Suprapubic skin (tissue), 4 donors: ENCODE measurements at regions not wholly inside any gene's neighbourhood (a gene's known extent, or its start where the extent isn't known, plus 50 kb on each side); places are given as distances from the start of the nearest gene placed in this dataset.

ENCODE experiments used
- DNase-seq, 2 donors: peaks; one replicate each; pipeline ENCODE4 v3.0.0-alpha.2; 2019; ENCODE audit warnings: low spot score in 2 of 2
- H3K27ac ChIP-seq: fragments of 200-600 bp; sonication (generic); one replicate; pipeline ENCODE4 v1.5.1; 2019
- H3K27me3 ChIP-seq: fragments of 200-600 bp; sonication (generic); one replicate; pipeline ENCODE4 v1.5.1; 2019
- H3K36me3 ChIP-seq: fragments of 200-600 bp; sonication (generic); one replicate; pipeline ENCODE4 v1.5.1; 2019
- H3K4me1 ChIP-seq: fragments of 200-600 bp; sonication (generic); one replicate; pipeline ENCODE4 v1.5.1; 2019
- H3K4me3 ChIP-seq: fragments of 200-600 bp; sonication (generic); one replicate; pipeline ENCODE4 v1.5.1; 2019; ENCODE audit warnings: mild to moderate bottlenecking
- H3K9me3 ChIP-seq: fragments of 200-600 bp; sonication (generic); one replicate; pipeline ENCODE4 v1.5.1; 2019
- EP300 ChIP-seq: sonication (generic); formaldehyde crosslinking; IDR thresholded peaks from one replicate; pipeline ENCODE4 v1.6.1; 2017; ENCODE audit warnings: antibody characterized with exemption
- POLR2A ChIP-seq, 2 donors: fragments of 450-650 bp; IDR thresholded peaks; one replicate each; pipeline ENCODE4 v1.6.1; 2017; ENCODE audit warnings: antibody characterized with exemption in 2 of 2, mild to moderate bottlenecking in 2 of 2, moderate library complexity in 2 of 2
- POLR2AphosphoS5 ChIP-seq, 3 donors: sonication (generic); formaldehyde crosslinking; IDR thresholded peaks; one replicate each; pipeline ENCODE4 v1.6.1; 2017; ENCODE audit warnings: antibody characterized with exemption in 3 of 3
- WGBS: methylation state at CpG from one replicate; pipeline ENCODE4 v1.1.5; 2018; 5-methylcytosine and 5-hydroxymethylcytosine counted together
- TF ChIP-seq, protein P1 (sequence below), 2 donors: fragments of 200-600 bp in 1 of 2; fragments of 450-650 bp in 1 of 2; sonication (generic) in 1 of 2; IDR thresholded peaks; one replicate each; pipeline ENCODE4 v1.5.1; 2016 to 2019; ENCODE audit warnings: antibody characterized with exemption in 2 of 2, mild to moderate bottlenecking in 1 of 2, moderate library complexity in 1 of 2

DNA sequence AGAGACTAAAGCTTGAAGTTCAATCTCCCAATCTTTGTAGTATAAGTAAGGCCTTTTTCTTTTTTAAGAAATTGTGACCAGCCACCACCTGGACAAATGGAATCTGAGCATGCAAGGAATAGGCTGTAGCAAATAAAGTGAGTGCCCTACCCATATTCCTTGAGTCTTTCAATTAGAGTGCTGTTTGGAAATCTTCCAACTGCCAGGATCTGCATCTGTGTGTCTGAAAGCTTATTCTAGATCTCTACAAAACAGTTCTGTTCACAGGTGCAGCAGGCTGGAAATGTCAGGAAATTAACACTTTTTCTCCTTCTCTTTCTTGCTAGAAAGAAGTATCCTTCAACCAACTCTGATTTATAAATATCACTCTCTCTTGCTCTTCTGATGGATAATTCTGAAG, 76.7 kb upstream of the NDST3 start:
- TF ChIP-seq, protein P1, sequence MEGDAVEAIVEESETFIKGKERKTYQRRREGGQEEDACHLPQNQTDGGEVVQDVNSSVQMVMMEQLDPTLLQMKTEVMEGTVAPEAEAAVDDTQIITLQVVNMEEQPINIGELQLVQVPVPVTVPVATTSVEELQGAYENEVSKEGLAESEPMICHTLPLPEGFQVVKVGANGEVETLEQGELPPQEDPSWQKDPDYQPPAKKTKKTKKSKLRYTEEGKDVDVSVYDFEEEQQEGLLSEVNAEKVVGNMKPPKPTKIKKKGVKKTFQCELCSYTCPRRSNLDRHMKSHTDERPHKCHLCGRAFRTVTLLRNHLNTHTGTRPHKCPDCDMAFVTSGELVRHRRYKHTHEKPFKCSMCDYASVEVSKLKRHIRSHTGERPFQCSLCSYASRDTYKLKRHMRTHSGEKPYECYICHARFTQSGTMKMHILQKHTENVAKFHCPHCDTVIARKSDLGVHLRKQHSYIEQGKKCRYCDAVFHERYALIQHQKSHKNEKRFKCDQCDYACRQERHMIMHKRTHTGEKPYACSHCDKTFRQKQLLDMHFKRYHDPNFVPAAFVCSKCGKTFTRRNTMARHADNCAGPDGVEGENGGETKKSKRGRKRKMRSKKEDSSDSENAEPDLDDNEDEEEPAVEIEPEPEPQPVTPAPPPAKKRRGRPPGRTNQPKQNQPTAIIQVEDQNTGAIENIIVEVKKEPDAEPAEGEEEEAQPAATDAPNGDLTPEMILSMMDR (IDR thresholded peaks at IDR 0.05), result no peak
- TF ChIP-seq EP300 (no peak), POLR2AphosphoS5 (IDR thresholded peaks at IDR 0.05) (no peak), POLR2A (IDR thresholded peaks at IDR 0.05) (no peak)
- Histone ChIP-seq H3K36me3 (no peaks in the 10 kb centered on the region), H3K27ac (no peak overlapping the region), H3K27me3 (no peaks in the 10 kb centered on the region), H3K4me1 (no peaks in the 10 kb centered on the region), H3K9me3 (peaks cover under 1% of the 10 kb centered on the region), H3K4me3 (no peak overlapping the region)
- DNase-seq, result no peak

DNA sequence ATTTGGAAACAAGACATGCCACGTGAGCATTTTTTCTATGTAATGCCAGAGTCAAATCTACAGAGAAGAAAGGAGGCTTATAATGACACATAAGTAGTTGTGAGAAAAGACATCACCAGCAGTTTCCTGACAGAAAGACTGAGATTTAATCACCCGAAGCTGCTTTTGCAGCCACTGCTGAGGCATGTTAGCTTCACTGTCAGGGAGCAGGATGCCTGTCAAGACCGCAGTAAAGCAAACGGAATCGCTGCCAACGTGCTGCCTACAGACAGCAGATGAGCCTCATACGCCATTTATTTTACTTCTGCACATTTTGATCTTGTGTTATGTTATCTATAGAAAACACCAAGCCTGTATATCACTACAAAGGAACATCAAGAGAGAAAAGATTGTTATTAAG, 68.7 kb upstream of the NDST3 start:
- 21% methylated on average over 7 of the region's 7 CpGs for WGBS
- Histone ChIP-seq H3K36me3 (no peaks in the 10 kb centered on the region), H3K27me3 (no peaks in the 10 kb centered on the region), H3K4me3 (no peak overlapping the region), H3K27ac (no peak overlapping the region), H3K9me3 (no peaks in the 10 kb centered on the region), H3K4me1 (no peaks in the 10 kb centered on the region)
- TF ChIP-seq POLR2A (IDR thresholded peaks at IDR 0.05) (no peak), POLR2AphosphoS5 (IDR thresholded peaks at IDR 0.05) (no peak), EP300 (no peak)
- TF ChIP-seq, protein P1 (IDR thresholded peaks at IDR 0.05), result no peak
- DNase-seq, result no peak

GRCh38 chr4:117968606-117969005, 65.7 kb upstream of the NDST3 start:
- TF ChIP-seq POLR2A (IDR thresholded peaks at IDR 0.05) (no peak), POLR2AphosphoS5 (IDR thresholded peaks at IDR 0.05) (no peak), EP300 (no peak)
- TF ChIP-seq, protein P1 (IDR thresholded peaks at IDR 0.05), result no peak
- Histone ChIP-seq H3K9me3 (no peaks in the 10 kb centered on the region), H3K4me3 (no peak overlapping the region), H3K4me1 (no peaks in the 10 kb centered on the region), H3K27me3 (no peaks in the 10 kb centered on the region), H3K27ac (no peak overlapping the region), H3K36me3 (no peaks in the 10 kb centered on the region)
- no peak for DNase-seq
- 80% methylated on average over 2 of the region's 2 CpGs for WGBS

DNA sequence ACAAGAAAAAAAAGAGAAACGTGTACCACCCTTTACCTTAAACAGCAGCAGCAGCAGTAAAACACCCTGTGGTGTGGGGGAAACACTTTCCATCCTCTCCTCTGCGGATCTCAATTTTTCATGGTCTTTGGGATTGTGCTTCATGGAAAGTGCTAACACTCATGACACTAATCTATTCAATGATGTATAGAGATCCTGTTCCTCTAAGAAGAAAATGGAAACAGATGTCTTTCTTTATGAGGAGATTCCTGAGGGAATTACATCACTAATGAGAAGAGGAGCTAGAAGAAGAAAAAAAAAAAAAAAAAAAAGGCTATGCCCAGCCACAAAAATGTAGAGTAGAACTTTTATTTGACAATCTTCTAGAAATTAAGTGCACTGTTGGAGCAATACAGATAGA, 62.9 kb upstream of the NDST3 start:
- no peaks in the 10 kb centered on the region for H3K9me3 ChIP-seq
- no peak overlapping the region for H3K27ac ChIP-seq
- no peaks in the 10 kb centered on the region for H3K27me3 ChIP-seq
- DNase-seq, result no peak
- H3K4me1 ChIP-seq, result no peaks in the 10 kb centered on the region
- 49% methylated on average over 2 of the region's 2 CpGs for WGBS
- H3K36me3 ChIP-seq, result no peaks in the 10 kb centered on the region
- H3K4me3 ChIP-seq, result no peak overlapping the region
- TF ChIP-seq, protein P1 (IDR thresholded peaks at IDR 0.05), result no peak
- TF ChIP-seq POLR2A (IDR thresholded peaks at IDR 0.05) (no peak), EP300 (no peak), POLR2AphosphoS5 (IDR thresholded peaks at IDR 0.05) (no peak)

DNA sequence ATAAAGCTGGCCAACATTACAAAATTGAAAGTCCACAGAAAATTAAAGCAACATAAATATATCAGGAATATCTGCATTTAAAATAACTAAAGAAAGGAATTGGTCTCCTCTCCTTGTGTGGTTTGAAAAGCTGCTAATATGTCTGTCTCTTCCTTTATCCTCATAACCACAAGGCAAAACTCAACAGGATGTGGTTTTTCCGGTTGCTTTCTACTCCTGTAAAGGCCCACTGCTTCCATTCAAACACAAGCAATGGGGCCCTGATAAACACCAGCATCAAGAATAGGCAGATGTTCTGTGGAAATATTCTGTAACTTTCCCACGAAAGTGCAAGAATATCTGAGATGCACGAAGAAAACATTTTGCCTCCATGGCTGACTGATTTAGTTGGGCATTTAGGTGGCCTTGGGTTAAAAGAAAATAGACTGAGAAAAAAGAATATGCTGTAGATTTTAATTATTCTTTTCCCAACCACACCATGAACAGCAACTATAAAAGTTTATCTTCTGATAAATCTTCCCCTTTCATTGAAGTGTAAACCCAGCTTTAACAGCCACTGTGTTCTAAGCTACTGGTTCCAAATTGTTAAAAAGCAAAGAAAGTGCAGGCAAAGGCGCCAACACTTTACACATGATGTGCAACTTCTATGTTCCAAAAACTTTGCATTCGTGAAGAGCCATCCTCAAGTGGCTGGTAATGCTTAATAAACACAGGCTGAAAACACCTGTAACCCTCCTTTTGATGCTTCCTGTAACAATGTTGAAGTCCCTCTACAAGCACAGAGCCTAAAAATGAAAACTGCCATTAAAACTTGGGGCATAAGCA, 50.5 kb upstream of the NDST3 start:
- no peak for DNase-seq
- WGBS, result 71% methylated on average over 5 of the region's 5 CpGs
- H3K4me1 ChIP-seq, result no peaks in the 10 kb centered on the region
- no peak overlapping the region for H3K27ac ChIP-seq
- no peak for TF ChIP-seq EP300
- no peak for TF ChIP-seq POLR2A (IDR thresholded peaks at IDR 0.05)
- no peaks in the 10 kb centered on the region for H3K27me3 ChIP-seq
- no peak overlapping the region for H3K4me3 ChIP-seq
- no peaks in the 10 kb centered on the region for H3K9me3 ChIP-seq
- H3K36me3 ChIP-seq, result no peaks in the 10 kb centered on the region

DNA sequence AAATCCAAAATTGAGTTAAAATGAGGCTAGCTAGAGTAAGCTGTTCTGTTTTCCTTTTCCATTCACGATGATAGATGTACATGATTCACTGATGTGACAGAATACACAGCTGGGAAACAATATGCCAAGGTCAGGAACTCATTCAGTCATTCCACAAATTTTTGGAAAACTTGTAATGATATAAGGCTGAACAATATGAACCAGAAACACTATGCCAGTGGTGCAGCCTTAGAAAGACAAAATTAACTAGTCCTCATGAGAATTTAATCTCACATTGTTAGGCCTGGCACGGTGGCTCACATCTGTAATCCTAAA, 50.0 kb upstream of the NDST3 start:
- H3K4me1 ChIP-seq, result no peaks in the 10 kb centered on the region
- DNase-seq, result no peak
- H3K27me3 ChIP-seq, result no peaks in the 10 kb centered on the region
- no peaks in the 10 kb centered on the region for H3K36me3 ChIP-seq
- no peak overlapping the region for H3K4me3 ChIP-seq
- TF ChIP-seq EP300 (no peak), POLR2AphosphoS5 (IDR thresholded peaks at IDR 0.05) (no peak), POLR2A (IDR thresholded peaks at IDR 0.05) (no peak)
- TF ChIP-seq, protein P1 (IDR thresholded peaks at IDR 0.05), result no peak
- H3K27ac ChIP-seq, result no peak overlapping the region
- 73% methylated on average over 2 of the region's 2 CpGs for WGBS
- H3K9me3 ChIP-seq, result no peaks in the 10 kb centered on the region
